Activated CD8-positive, alpha-beta memory T cell treated with anti-CD3 and anti-CD28 coated beads for 1 hour (primary cell): ENCODE measurements at regions not wholly inside any gene's neighbourhood (a gene's known extent, or its start where the extent isn't known, plus 50 kb on each side); places are given as distances from the start of the nearest gene placed in this dataset.
"Not testable (repeated sequence)": the region's sequence is repeated elsewhere in the genome, so short reads cannot be mapped to it uniquely, and the experiment has no call there.

Source experiments
- DNase-seq, 2 donors: peaks; one replicate each; pipeline ENCODE4 v3.0.0-alpha.2; 2020; ENCODE audit warnings: low read depth in 1 of 2; ENCODE audit errors: extremely low read depth in 1 of 2

DNA sequence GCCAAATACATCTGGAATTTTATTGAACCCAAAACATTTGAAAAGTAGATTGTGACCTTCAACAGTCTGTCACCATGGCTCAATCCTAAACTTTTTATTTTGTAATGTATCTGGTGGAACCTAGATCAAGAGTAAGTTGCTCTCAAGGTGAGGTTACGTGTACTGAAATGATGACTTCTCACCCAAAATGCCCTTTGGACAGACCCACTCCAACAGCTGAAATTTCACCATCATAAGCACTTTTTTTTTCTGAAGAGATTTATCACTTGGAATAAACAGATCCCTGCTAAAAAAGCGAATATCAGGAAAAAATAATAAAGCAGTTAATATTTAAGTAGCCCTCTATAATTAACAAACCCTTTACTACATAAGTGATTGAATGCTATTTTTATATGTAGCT, 155.0 kb upstream of the FBXL7 start:
- no peak for DNase-seq

DNA sequence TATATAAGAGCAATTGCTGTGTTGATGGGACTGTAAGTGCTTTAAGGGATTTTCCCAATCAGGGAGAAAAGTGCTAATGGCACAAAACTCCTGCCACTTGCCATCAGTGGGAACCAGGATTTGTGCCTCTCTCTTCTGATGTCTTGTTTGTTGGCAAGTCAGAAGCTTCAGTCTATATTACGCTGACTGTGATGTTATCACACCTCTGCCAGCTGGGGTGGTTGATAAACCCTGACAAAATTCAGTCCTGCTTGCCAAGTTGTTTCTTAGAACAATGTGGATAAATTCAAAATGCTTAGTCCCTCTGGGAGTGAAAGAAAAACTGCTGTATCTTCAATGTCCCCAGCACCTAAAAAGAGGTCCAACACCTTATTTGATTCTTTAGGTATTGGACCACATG, 161.4 kb upstream of the FBXL7 start:
- DNase-seq, result no peak

DNA sequence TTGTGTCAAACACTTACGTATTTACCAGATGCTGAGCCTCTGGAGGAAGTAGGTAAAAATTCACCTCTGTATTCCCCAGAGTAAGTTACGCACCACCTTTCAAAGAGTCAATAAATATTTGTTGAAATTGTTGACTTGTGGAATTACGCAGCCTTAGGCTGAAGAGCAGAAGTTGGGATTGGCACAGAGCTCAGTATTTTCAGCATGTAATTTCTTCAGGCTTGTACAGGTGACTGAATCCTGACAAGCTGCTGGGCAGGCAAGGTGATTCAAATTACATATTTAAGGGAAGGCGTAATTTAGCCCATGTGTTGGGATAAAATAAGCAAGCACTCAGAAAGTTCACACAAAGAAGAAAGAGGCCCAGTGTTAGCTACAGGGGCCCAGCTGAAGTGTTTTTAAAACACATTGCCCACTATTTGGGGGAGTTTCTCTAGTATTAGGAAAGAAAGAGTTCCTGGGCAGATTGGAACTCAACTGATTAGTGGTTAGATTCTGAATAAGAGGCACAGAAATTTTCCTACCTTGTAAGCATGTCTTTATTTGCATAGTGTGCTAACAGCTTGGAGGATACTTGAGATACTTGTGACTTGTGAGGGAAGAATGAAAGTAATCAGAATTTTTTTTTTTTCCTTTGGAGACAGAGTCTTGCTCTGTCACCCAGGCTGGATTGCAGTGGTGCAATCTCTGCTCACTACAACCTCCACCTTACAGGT, 165.3 kb upstream of the FBXL7 start:
- DNase-seq, result no peak

- DNase-seq, result no peak
These were observed 166.9 kb upstream of the FBXL7 start for GRCh38 chr5:15333091-15333490.

DNA sequence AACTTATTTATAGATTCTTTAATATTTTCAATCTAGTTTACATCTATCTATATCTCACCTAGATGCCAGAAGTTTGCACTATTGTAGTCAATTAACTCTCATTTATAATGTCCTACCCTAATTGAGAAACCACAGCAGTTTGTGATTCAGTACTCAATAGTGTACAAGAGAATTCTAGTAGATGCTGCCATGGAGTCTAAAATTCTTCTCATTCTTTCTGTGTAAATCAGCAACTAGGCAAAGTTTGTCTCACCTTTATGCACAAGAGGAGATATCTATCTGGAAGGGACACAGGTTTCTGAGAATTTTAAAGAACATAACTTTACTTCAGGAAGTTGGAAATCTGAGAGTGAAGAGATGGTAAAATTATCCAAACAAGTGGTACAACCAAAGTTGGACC, 173.0 kb upstream of the FBXL7 start:
- no peak for DNase-seq

GRCh38 chr5:15326471-15326870, 173.5 kb upstream of the FBXL7 start:
- no peak for DNase-seq

DNA sequence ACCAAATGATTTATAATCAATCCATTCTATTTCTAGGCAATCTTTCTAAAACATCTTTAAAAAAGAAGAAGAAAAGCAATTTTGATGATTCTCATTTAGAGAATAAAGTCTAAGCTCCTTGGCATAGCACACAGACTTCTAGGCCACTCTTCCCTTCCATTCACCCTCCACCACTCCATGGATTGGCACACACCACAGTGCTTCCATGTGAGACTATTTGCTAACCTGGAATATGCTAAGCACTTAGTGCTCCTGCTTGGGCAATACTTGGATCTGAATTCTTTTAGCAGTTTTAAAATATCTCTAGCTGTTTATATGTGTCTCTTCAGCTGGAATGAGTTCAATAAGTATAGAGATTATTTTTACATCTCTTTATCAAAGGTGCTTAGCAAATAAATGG, 177.6 kb upstream of the FBXL7 start:
- DNase-seq, result no peak

- no peak for DNase-seq
These were observed 178.2 kb upstream of the FBXL7 start for GRCh38 chr5:15321776-15322175.

DNA sequence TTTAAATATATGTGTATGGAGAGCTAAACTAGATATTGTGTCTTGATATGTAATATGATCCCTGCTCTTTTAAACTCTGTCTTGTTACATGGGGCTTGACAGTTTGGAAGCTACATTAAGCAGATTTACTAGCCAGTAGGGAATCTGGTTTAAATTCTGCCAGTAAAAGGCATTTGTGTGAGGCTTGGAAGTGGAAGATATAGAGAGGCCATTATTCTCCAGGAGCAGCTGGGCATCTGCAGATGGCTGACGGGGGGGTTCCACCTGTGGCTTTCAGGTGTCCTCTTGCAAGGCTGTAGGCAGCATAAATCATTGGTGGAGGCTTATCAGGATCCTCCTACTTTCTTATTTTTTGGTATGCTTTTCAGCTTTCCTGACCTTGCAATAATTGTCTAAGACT, 179.1 kb upstream of the FBXL7 start:
- no peak for DNase-seq

GRCh38 chr5:15304914-15305834, 194.8 kb upstream of the FBXL7 start:
- no peak for DNase-seq

DNA sequence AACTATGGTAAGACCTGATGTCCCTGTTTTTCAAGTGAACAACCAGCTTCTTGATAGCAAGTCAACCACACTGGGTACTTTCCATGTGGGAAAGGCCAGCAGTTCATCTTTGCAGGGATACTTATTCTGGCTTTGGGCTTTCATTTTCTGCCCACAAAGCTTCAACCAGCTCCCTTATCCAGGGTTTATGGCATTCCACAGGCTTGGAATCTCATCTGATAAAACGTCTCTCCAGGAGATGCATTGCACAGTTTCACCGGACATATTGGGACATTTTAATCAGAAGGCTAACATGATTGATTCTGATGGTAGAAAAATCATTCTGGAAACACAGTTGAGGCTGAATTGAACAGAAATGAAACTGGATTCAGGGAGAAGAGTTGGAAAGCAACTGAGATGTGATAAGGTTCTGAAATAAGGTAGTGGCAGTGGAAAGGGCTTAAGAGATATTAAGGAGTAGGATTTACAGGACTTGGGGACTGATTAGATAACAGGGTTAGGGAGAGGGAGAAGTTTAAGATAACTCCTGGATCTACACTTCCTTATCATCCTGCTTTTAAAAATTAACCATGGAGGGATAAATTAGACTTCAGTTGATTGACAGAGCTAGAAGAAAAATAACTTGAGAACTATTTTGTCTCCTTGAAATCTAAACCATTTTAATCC, 195.8 kb upstream of the FBXL7 start:
- no peak for DNase-seq

DNA sequence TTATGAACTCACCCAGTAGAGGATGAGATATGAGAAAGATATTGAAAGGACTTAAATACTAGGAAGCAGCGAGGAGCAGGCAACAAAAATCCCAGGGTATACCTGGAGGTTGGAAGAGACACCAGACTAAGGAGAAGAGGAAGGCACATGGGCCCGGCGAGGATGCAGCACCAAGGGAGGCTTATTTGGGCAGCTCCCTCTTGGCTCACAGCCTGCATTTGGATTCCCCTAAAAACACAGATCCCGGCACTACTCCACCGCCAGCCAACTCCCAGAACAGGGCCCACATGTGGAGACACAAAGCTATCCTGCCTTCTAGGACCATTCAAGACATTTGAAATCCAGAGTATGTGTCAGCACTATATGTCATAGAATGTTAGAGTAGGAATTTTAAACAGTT, 199.8 kb upstream of the FBXL7 start:
- no peak for DNase-seq

GRCh38 chr5:15290953-15291352, 209.0 kb upstream of the FBXL7 start:
- DNase-seq, result no peak

DNA sequence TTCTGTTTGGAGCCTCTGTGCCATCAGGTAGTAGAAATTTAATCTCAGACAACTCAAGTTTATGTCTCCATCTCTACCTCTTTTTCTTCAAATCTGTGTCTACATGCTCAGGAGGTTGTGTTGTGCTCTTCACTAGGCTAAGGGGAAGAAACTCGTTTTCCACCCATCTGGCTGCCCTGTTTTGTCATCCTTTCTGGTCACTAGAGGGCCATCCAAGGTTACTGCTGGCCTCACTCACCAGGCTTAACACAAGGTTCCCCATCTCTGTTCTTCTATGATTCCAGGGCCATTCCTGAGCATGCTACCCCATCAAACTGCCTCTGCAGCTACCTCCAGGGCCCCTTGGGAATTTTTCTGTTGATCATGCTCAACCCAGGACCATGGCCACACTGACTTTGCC, 213.3 kb upstream of the FBXL7 start:
- no peak for DNase-seq

DNA sequence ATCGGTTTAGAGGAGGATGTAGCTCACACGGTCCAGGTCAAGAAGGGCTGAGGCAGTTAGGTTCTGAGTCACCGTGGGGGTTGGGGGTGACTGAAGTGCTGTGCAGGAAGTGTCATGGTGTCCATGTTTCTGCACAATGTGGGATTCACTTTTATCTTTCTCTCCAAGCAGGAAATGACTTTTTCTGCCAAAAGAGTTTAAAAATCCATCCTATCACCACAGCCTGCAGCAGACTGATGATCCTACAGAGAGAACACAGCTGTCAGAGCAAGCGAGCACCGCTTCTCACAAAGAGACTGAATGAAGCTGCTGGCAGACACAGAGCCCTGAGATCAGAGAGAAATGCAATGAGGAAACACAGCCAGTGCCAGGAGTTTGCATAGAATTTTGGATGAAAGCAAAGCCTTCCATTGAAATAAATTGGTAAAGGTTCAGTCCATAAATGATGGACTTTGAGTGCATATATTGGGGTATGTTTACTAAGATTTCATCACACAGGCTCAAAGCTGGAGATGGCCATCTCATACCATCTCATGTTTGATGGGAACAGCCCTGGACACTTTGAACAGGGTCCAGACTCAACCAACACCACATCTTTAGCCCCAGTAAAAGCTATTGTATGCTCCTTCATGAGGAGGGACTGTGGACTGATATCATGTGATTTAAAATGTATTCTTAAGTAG, 213.9 kb upstream of the FBXL7 start:
- DNase-seq, result no peak

DNA sequence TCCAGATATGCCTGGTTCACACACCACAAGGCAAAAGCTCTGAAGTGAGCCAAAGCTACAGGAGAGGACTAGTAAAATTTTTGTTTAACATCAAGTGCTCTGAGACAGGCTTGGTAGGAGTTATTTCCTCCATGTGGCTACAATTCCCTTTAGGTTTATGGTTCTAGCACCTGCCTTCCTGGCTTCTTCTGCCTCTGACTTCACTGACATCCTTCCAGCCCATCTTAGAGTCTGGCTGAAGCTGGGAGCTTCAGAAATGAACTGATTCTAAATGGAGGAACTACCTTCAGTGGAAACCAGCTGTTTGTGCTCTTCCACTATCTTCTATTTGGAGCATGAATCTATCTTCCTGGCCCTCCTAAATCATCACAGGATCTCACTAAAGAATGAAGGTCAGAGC, 215.3 kb upstream of the FBXL7 start:
- DNase-seq, result no peak

GRCh38 chr5:15283076-15283475, 216.9 kb upstream of the FBXL7 start:
- DNase-seq, result no peak

DNA sequence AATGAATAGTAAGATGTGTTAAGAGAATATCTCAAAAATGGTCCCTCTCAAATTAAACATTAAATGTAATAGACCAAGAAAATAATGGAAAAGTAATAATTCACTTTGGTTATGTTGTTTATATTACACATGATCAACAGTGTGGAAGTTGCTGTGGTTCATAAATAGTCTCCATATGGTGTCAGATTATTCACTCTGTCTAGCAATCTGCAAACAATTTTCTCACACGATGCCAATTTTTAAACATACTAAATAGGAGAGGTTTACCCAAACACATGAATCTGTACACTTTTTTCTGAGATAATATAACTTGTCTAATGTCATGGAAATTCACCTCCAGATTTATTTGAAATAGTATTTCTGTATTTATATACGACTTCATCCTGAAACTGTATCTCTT, 217.4 kb upstream of the FBXL7 start:
- no peak for DNase-seq

- not testable (repeated sequence) for DNase-seq
These were observed 228.4 kb upstream of the FBXL7 start for GRCh38 chr5:15271596-15271995.

DNA sequence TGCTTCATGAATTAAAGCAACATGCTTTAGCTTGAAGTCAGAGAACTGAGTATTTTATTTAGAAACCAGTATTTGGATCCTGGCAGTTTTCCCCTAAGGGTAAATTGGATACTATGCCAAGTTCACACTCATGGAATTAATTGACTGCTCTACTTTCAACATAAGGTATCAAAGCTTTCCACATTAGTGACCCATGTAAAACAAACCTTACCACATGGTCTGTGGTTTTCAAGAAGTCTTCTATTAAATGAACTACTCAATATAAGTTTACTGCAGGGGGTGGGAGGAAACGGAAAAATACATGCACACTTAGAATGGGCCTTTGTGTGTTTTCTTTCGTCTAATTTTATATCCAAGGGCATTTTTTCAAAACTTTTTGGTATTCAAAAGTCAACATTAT, 232.0 kb upstream of the FBXL7 start:
- DNase-seq, result no peak

GRCh38 chr5:15266841-15267240, 233.1 kb upstream of the FBXL7 start:
- no peak for DNase-seq
